NCI-H69 (cell line): ENCODE measurements at regions not wholly inside any gene's neighbourhood (a gene's known extent, or its start where the extent isn't known, plus 50 kb on each side); places are given as distances from the start of the nearest gene placed in this dataset.
"Not testable (repeated sequence)": the region's sequence is repeated elsewhere in the genome, so short reads cannot be mapped to it uniquely, and the experiment has no call there.

ENCODE experiments used
- DNase-seq: peaks from one replicate; lab custom pipeline; 2025; lab: John Stamatoyannopoulos, UW

- peak; percentile 49 for DNase-seq
These were observed 120.2 kb upstream of the CREB1 start for GRCh38 chr2:207409517-207409916.

GRCh38 chr2:207412787-207413310 is 116.9 kb upstream of the CREB1 start:
- DNase-seq = no peak

- DNase-seq = no peak
These were observed 116.3 kb upstream of the CREB1 start for GRCh38 chr2:207413376-207413907.

- peak; percentile 28 for DNase-seq
These were observed 113.7 kb upstream of the CREB1 start for GRCh38 chr2:207416111-207416510.

GRCh38 chr2:207416900-207417299 is 112.9 kb upstream of the CREB1 start:
- DNase-seq = no peak

- no peak for DNase-seq
These were observed 112.5 kb upstream of the CREB1 start for GRCh38 chr2:207417301-207417718.

GRCh38 chr2:207418419-207418818 is 111.3 kb upstream of the CREB1 start:
- DNase-seq = no peak

GRCh38 chr2:207419331-207419730 is 110.4 kb upstream of the CREB1 start:
- DNase-seq = no peak

GRCh38 chr2:207421671-207422070 is 108.1 kb upstream of the CREB1 start:
- DNase-seq = no peak

GRCh38 chr2:207422380-207422779 is 107.4 kb upstream of the CREB1 start:
- no peak for DNase-seq

- DNase-seq = no peak
These were observed 105.9 kb upstream of the CREB1 start for GRCh38 chr2:207423886-207424285.

GRCh38 chr2:207427986-207428385 is 101.8 kb upstream of the CREB1 start:
- no peak for DNase-seq

- no peak for DNase-seq
These were observed 101.2 kb upstream of the CREB1 start for GRCh38 chr2:207428573-207428972.

GRCh38 chr2:207432453-207432852 is 97.3 kb upstream of the CREB1 start:
- no peak for DNase-seq

- DNase-seq = no peak
These were observed 95.5 kb upstream of the CREB1 start for GRCh38 chr2:207434306-207434705.

- peak; percentile 60 for DNase-seq
These were observed 94.8 kb upstream of the CREB1 start for GRCh38 chr2:207434899-207435465.

GRCh38 chr2:207437136-207437523 is 92.6 kb upstream of the CREB1 start:
- peak; percentile 46 for DNase-seq

GRCh38 chr2:207437524-207438143 is 92.1 kb upstream of the CREB1 start:
- DNase-seq = no peak

GRCh38 chr2:207438414-207439126 is 91.2 kb upstream of the CREB1 start:
- no peak for DNase-seq

- DNase-seq = not testable (repeated sequence)
These were observed 89.9 kb upstream of the CREB1 start for GRCh38 chr2:207439881-207440280.

GRCh38 chr2:207444756-207445155 is 85.0 kb upstream of the CREB1 start:
- no peak for DNase-seq

- DNase-seq = peak; percentile 26
These were observed 83.1 kb upstream of the CREB1 start for GRCh38 chr2:207446653-207447052.

GRCh38 chr2:207448006-207448405 is 81.8 kb upstream of the CREB1 start:
- DNase-seq = no peak
